ENCODE measurements at regions not wholly inside any gene's neighbourhood (a gene's known extent, or its start where the extent isn't known, plus 50 kb on each side); places are given as distances from the start of the nearest gene placed in this dataset.

DNA sequence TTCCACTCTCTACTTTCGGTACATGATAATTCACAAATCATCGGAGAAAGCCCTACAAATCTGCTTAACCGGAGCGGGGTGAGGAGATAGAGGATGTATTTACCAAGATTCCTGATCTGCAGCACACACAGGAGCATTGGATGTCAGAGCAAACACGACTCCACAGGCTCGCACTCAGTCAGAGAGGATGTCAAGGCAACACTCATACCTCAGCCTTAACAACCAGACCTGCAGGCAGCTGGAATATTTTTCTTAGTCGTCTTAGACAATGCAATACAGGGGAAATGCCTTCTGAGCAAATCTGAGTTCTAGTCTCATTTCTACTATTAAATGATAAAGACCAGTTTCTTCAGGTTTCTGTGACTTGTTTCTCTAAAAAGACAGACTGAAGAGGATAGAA lies 159.3 kb upstream of the CPNE8 start:
- no peak for DNase-seq (ENCODE audit: low read depth)
- no peak overlapping the region for H3K4me3 ChIP-seq (ENCODE audit: low read depth, low read length)
- TF ChIP-seq CTCF (IDR thresholded peaks at IDR 0.05; ENCODE audit: insufficient read depth, low read length), result no peak

- no peak overlapping the region for H3K4me3 ChIP-seq (ENCODE audit: low read depth, low read length)
- DNase-seq (ENCODE audit: low read depth), result no peak
- no peak for TF ChIP-seq CTCF (IDR thresholded peaks at IDR 0.05; ENCODE audit: insufficient read depth, low read length)
These were observed 157.0 kb upstream of the CPNE8 start for GRCh38 chr12:39062266-39062996.

DNA sequence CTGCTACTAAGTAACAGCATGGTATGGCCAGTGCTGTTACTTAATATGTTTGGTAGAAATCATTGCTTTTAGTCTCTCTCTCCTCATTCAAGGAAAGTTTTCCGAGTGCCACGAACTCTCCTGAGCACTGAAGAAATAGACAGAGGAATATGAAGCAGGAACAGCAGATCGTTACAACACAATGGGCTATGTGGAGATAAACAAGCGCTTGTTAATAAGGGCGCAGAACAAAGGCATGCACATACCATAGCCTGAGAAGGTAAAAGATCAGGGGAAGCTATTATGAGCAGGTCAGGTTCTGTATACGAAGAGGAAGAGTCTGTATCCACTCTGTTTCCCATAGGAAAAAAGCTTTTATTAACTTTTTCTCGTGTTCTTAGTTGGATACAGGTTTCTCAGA lies 156.2 kb upstream of the CPNE8 start:
- no peak for DNase-seq (ENCODE audit: low read depth)
- TF ChIP-seq CTCF (IDR thresholded peaks at IDR 0.05; ENCODE audit: insufficient read depth, low read length), result no peak
- H3K4me3 ChIP-seq (ENCODE audit: low read depth, low read length), result no peak overlapping the region

DNA sequence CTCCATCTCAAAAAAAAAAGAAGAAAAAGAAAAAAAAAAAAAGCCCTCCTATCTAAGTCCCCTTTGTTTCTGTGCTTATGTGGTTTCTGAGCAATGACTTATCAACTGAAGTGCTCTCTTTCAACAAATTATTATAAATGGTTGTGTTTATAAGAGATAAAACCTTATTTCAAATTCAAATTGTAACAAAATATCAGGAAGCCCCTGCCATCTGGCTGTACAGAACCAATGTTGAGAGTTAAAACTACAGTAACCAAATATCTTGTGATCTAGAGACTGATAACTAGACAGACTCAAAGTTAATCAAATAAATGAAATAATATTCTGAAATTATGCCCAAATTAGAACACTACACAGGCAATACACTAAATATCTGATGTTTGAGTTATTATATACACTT lies 143.0 kb upstream of the CPNE8 start:
- TF ChIP-seq CTCF (IDR thresholded peaks at IDR 0.05; ENCODE audit: insufficient read depth, low read length), result no peak
- DNase-seq (ENCODE audit: low read depth), result no peak
- no peak overlapping the region for H3K4me3 ChIP-seq (ENCODE audit: low read depth, low read length)

GRCh38 chr12:39047539-39048262 lies 142.3 kb upstream of the CPNE8 start:
- no peak for DNase-seq (ENCODE audit: low read depth)
- H3K4me3 ChIP-seq (ENCODE audit: low read depth, low read length), result no peak overlapping the region
- TF ChIP-seq CTCF (IDR thresholded peaks at IDR 0.05; ENCODE audit: insufficient read depth, low read length), result no peak

GRCh38 chr12:39044754-39045153 lies 139.4 kb upstream of the CPNE8 start:
- H3K4me3 ChIP-seq (ENCODE audit: low read depth, low read length), result no peak overlapping the region
- DNase-seq (ENCODE audit: low read depth), result no peak
- TF ChIP-seq CTCF (IDR thresholded peaks at IDR 0.05; ENCODE audit: insufficient read depth, low read length), result no peak

Data from fibroblast of the aortic adventitia (primary cell).